ENCODE measurements at regions not wholly inside any gene's neighbourhood (a gene's known extent, or its start where the extent isn't known, plus 50 kb on each side); places are given as distances from the start of the nearest gene placed in this dataset.

- DNase-seq: no peak
Observed at GRCh38 chr18:37701967-37702366, 136.4 kb upstream of the CELF4 start.

DNA sequence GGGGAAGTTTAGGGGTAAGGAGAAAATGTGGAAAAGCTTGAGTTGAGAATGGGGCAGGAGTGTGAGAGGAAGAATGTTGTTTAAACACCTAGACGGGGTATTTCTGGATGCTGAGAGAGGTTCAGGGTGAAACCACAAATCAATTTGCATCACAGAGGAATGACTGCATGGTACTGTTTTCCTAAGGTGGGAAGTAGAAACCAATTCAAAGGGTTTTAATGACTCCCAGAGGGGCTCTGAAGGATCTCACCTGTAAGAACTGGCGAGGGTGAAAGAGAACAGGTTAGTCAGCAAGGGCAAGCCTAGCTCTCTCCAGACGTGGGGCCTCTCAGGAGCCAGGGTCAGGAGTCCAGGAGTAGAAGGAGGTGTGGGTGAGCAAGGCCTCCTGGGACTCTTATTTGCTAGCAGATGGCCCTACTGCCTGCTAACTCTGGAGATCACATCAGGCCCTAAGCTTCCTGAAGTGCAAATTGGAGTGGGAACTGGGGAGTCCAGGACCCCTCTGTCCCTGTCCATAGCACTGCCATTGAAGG lies 133.0 kb upstream of the CELF4 start:
- no peak for DNase-seq

DNA sequence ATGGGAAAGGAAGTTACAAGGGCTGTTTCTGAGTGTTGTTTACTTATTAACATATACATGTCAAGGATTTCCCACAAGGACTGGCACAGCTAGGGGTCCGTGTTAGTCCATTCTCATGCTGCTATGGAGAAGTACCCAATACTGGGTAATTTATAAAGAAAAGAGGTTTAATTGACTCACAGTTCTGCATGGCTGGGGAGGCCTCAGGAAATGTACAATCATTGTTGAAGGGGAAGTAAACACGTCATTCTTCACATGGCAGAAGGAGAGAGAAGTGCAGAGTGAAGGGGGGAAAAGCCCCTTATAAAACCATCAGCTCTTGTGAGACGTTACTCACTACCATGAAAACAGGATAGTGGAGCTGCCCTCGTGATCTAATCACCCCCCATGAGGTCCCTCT lies 128.9 kb upstream of the CELF4 start:
- DNase-seq: no peak

GRCh38 chr18:37691162-37691561 lies 125.6 kb upstream of the CELF4 start:
- no peak for DNase-seq

DNA sequence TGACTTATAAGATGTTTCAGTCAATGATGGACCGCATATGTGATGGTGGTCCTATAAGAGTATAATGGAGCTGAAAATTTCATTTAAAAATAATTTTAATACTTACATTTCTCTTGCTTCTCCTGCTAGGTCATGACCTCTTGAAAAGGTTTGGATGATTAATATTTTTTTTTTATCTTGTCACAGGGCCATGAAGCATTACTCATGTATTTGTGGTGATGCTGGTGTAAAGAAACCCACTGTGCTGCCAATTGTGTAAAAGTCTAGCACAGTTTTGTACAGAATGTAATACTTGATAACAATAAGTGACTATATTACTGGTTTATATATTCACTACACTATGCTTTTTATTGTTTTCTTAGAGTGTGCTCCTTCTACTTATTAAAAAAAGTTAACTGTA lies 124.2 kb upstream of the CELF4 start:
- DNase-seq: no peak

DNA sequence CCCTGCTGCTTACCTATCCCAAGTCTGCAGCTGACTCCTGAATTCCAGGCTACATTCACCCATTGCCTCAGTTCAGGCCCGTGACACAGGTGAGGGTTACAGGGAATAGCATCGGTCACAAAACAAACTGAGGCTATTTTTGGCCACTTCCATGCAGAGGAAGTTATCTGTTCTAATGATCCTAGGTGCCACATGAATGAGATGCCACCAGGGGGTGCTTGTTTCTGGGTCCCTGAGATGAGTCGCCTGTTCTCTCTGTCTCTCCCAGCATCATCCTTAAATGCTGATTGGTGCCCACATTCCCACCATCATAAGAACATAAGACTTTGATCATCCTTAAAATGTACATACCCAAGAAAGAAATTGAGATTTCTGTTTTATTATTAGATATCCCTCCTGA lies 119.0 kb upstream of the CELF4 start:
- DNase-seq: no peak

- DNase-seq: no peak
Observed at GRCh38 chr18:37684183-37684582, 118.6 kb upstream of the CELF4 start.

DNA sequence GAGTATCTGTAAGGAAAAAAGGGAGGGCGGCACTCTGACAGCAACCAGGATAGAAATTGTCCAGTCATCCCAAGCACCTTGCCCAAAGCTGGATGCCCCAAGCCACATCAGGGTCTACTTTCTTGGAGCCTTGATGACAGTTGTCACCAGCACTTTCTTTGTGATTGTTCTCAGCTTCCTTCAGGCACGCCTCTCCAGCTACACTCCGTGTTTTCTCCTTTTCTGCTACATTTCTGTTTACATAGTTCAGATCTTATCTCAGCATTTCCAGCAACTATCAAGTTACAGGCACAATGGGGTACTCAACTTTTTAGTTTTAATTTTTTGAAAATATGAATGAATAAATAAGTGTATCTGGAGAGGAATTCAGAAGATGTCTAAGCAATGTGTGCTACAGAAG lies 115.3 kb upstream of the CELF4 start:
- no peak for DNase-seq

GRCh38 chr18:37676276-37676675 lies 110.7 kb upstream of the CELF4 start:
- DNase-seq: no peak

DNA sequence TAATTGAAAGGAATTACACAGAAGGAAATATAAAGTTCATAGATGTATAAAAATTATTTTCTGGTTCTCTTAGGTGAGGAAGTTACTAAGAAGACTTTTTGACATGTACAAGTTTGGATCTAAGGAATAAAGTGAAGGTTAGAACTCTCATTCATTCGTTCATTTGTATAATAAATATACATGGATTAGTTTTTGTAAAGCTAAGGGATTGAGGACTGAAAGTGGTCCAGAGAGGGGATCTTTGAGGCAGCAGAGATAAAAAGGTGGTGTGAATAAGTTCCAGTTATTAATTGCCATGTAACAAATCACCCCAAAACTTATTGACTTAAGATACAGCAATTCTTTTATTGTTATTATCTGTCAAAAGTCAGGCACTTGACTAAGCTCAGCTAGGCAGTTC lies 110.1 kb upstream of the CELF4 start:
- no peak for DNase-seq

GRCh38 chr18:37674570-37674969 lies 109.0 kb upstream of the CELF4 start:
- DNase-seq: no peak

- no peak for DNase-seq
Observed at GRCh38 chr18:37673671-37674070, 108.1 kb upstream of the CELF4 start.

- DNase-seq: no peak
Observed at GRCh38 chr18:37672932-37673595, 107.5 kb upstream of the CELF4 start.

GRCh38 chr18:37672001-37672400 lies 106.4 kb upstream of the CELF4 start:
- DNase-seq: no peak

- DNase-seq: no peak
Observed at GRCh38 chr18:37671530-37671929, 105.9 kb upstream of the CELF4 start.

DNA sequence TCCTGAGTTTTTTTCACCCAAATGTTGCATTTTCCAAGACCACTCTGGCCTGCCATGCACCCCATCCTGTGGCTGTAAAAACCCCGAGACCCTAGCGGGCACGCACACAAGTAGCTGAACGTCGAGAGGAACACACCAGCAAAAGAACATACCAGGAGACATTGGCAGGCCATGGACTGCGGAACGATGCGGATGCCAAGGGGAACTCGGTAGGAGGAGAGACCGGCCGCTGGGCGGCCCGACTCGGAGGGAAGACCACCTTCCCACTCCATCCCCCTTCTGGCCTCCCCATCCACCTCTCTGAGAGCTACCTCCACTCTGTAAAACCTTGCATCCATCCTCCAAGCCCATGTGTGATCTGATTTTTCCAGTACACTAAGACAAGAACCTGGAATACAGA lies 105.5 kb upstream of the CELF4 start:
- DNase-seq: no peak

- no peak for DNase-seq
Observed at GRCh38 chr18:37669991-37670534, 104.5 kb upstream of the CELF4 start.

DNA sequence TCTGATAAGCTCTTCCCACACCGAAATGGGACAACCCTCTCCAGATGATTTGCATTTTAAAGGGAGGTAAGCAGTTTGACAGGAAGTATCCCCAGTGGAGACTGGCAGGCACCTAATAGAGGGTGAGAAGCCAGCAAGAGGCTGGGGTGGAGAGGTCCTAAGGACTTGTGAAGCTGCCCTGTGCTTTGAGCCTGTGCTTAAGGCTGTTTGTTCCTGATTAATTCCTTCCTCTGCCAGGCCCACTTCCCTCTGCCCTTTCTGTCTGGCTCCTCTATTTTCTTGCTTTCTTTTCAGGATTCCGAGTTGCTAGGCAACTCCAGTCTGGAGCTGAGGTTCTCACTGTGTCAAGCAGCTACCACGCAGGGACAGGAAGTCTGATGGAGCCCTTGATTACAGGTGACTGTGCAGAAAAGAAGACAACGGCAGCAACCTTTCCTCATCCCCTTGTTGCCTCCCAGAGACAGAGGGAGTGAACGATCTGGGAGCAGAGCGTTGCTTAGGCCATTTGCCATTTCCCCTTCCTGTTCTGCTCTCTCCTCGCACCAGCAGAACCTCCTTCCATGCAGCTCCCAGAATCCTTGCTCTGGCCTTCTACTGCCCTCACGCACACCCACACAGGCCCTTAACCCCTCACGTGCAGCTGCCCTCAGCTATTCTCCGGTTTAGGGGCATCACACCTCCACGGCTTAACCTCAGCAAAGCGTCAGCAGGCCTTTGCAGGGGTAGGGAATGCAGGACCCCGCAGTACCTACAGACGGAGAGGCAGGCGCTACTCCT lies 103.6 kb upstream of the CELF4 start:
- DNase-seq: no peak

- DNase-seq: no peak
Observed at GRCh38 chr18:37667836-37668235, 102.2 kb upstream of the CELF4 start.

- no peak for DNase-seq
Observed at GRCh38 chr18:37666991-37667390, 101.4 kb upstream of the CELF4 start.

GRCh38 chr18:37666451-37666850 lies 100.9 kb upstream of the CELF4 start:
- no peak for DNase-seq

DNA sequence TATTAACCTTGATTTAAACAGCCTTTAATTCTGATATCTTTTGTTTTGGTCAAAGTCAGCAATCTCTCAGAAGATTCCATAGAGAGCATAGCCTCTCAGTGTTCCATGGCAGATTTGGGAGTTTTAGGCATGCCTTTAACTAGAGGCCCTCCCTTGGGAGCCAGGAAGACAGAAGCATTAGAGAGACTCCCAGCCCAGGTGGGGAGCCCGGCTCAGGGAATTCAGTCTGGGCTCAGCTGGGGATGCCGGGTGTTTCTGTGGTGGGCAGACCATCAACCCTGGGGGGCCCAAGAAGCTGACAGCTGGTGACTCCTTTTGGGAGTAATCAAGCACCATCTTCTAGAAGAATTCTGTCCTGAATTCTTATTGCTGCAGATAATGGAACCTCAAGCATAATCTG lies 99.7 kb upstream of the CELF4 start:
- DNase-seq: no peak

DNA sequence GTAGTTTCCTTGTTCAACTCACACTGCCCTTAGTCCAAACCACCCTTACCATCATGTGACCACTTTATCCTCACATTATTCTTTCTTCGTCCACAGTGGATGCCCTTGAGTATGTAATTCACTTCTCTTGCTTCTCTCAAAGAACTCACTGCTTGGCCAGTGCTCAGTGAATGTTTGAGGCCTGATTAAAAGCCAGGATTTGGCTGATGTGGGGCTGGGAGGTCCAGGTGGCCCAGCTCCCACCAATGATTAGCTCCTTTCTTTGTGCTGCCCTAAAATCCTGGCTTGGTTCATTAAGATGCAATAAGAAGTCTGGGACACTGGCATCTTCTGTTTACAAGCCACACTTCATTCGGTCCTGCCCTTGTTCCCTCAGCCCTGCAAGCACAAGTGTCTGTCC lies 97.8 kb upstream of the CELF4 start:
- DNase-seq: no peak
